HK-2 (cell line): ENCODE measurements at regions not wholly inside any gene's neighbourhood (a gene's known extent, or its start where the extent isn't known, plus 50 kb on each side); places are given as distances from the start of the nearest gene placed in this dataset.

ENCODE experiments used
- DNase-seq: peaks from one replicate; pipeline ENCODE4 v3.0.0-alpha.2; 2018; ENCODE audit not compliant: unreplicated experiment

DNA sequence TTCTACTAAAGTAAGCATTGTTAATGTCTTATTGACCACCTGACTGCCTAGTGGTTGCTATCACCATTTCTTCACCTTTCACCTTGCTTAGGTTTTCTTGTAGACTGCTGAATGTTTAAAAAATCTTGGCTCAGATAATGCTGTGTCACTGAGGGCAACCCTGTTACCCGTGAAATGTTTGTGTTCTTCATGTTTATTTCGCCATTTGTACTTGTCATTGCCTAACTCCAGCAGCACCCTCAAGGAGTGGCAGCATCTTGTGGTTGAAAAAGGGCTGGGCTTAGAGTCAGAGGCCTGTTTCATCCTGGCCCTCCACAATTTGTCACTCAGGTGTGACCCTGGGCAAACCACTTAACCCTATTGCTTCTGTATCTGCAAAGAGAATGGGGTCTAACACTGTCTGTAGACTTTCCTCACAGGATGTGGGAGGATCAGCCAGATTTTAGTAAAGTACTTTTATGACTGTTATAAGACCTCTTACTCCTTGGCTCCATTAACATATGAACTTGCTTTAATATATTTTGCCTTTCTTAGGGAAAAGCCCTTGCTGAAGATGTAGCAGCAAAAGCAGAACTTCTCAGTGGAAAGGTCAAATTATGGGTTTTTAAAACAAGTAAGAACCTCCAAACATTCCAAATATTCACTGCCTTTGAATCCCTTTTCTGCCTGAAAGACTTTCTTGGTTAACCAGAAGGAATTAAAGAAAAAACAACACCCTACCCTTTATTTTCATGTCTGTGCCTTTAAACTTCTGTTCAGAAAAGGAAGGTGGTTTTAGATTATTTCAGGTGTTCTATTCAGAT is 154.5 kb upstream of the C11orf87 start:
- DNase-seq, result no peak

GRCh38 chr11:109275931-109276330 is 146.1 kb upstream of the C11orf87 start:
- no peak for DNase-seq

- DNase-seq, result no peak
These were observed 136.5 kb upstream of the C11orf87 start for GRCh38 chr11:109285465-109285864.

DNA sequence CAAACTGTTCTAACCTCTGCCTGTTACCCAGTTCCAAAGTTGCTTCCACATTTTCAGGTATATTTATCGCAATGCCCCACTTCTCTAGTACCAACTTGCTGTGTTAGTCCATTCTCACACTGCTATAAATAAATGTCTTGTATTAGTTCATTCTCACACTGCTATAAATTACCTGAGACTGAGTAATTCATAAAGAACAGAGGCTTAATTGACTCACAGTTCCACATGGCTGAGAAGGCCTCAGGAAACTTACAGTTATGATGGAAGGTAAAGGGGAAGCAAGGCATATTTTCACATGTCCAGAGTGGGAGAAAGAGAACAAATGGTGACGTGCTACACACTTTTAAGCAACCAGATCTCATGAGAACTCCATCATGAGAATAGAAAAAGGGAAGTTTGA is 130.4 kb upstream of the C11orf87 start:
- DNase-seq, result no peak

DNA sequence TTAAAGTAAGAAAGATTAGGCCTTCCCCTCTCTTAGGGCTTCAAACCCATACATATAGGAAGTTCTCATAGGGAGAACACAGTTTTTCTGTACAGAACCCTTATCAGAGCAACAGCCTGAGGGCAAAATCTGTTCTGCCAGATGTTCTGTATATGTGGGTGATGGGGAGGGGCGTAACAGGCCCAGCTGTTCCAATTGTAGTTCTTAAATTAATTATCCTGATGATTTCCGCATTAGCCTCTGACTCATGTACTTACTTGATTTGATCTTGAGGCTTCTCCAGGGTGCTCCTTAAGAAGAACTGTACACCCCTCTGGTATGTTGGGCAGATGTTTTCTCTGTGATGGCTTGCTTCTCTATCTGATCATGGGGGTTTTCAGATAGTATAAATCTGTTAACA is 123.1 kb upstream of the C11orf87 start:
- DNase-seq, result no peak

DNA sequence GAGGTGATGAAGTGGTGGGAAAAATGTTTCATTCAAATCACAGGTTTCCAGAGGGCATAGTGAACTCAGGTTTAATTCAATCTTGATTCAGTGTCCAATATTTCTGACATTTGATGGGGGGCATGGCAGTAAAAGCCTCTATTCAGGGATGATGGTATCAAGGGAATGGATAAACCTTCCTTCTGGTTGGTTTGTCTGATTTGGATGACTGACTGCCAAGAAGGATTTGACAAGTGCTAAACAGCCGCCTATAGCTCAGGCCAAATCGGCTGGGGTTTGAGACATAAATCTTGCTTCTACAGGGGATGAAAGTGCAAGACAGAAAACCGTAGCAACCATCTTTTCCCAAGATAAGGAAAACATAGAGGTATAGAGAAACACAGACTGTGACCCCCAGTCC is 121.8 kb upstream of the C11orf87 start:
- DNase-seq, result no peak

GRCh38 chr11:109302591-109303334 is 119.2 kb upstream of the C11orf87 start:
- no peak for DNase-seq

GRCh38 chr11:109303342-109303741 is 118.6 kb upstream of the C11orf87 start:
- DNase-seq, result no peak

- no peak for DNase-seq
These were observed 117.8 kb upstream of the C11orf87 start for GRCh38 chr11:109304159-109304558.

- no peak for DNase-seq
These were observed 117.0 kb upstream of the C11orf87 start for GRCh38 chr11:109305009-109305408.

DNA sequence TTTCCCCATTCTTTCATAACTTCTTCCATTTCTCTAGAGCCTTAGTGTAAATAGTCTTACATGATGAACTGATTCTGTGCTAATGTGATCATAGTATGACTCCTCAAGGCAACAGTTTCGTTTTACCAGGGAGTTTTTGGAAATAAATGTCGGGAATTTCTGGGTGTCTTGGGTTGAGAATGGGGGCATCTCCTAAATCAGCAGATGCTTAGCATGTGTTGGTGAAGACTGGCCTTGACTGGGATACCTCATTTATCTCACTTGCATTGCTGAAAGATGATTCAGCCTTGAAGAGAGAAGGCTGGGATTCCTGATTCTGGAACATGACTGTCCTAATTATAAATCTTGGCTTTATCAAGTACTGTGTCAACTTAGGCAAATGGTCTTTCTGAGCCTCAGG is 115.7 kb upstream of the C11orf87 start:
- DNase-seq, result no peak

DNA sequence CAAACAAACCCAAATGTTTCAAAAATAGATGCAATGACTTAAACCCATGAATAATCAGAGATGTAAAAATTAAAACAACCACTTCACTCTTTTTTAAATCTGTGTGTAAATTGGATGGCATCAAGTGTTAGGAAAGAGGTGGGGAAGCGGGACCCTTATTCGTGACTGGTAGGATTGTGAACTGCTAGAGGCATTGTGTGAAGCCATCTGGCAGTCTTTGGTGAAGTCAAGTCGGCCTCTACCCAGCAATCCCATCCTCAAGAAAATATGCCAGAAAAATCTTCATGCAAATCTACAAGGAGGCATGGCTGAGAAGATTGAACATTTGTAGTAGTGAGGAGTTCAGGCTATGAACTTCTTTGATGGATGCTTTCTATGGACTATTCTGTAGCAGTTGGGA is 114.6 kb upstream of the C11orf87 start:
- no peak for DNase-seq

DNA sequence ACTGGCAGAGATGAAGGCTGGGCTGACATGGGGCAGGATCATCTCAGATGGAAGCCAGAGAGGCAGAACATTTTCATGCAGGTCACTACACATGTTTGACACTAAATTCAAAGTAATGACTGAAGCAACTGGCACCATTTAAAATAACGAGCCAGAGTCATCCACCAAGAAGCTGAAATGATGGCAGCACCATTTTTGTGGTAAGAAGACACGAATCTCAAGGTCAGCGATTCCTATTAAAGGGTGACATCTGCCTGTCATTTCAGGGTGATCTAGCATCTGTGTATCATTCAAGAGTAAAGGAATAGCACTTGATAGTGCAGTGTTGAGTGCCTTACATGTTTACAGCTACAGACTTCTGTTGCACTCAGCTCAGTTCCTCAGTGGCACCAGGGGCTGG is 113.4 kb upstream of the C11orf87 start:
- no peak for DNase-seq

DNA sequence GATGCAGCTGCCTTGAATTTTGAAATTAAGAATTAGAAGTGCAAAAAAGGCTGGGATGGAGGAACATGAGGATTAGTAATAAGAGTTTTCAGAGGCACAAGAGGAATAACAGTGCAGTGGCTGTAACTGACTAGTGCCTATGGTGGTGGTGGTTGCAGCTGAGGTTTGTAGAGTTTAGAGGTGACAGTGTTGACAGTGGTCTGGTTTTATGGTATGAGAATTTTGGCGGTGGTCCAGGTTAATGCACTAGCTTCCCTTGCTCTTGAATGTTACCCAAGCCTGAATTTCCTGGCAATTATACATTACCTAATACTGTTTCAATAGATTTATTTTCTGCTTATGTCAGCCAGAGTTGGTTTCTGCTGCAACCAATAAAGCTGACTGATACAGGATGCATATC is 112.8 kb upstream of the C11orf87 start:
- no peak for DNase-seq

DNA sequence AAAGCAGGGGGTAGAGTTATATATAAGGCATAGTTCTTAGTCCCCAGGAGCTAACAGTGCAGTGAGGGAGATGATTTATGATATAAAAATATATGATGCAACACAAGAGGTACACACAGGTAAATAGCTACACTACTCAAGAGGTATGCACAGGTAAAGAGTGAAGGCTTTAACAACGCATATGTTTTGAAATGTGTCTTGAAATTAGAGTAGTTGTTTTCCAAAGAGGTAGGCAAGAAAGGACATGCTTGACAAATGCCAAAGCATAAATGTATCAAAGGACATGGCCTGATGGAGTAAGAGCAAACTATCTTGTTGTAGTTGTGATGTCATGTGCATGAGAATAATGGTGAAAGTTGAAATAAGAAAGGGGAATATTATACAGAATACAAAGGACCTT is 104.3 kb upstream of the C11orf87 start:
- no peak for DNase-seq

- no peak for DNase-seq
These were observed 101.4 kb upstream of the C11orf87 start for GRCh38 chr11:109320595-109320994.

DNA sequence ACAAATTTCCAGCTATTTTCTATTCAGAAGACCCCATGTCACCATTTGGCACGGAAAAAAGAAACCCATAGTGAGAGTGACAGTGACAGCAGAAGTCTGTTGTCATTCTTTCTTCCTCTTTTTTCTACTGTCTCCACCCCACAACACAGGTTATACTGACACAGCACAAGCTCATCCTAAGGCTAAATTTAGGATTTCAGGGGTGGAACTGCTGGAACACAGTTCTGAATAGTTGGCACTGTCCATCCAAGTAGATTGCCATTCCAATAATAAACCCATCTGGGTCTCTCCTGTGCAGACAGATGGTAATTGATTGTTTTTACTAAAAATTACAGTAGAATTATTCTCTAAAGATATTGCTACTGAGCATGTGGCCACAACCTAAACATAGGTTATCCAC is 95.2 kb upstream of the C11orf87 start:
- DNase-seq, result no peak

DNA sequence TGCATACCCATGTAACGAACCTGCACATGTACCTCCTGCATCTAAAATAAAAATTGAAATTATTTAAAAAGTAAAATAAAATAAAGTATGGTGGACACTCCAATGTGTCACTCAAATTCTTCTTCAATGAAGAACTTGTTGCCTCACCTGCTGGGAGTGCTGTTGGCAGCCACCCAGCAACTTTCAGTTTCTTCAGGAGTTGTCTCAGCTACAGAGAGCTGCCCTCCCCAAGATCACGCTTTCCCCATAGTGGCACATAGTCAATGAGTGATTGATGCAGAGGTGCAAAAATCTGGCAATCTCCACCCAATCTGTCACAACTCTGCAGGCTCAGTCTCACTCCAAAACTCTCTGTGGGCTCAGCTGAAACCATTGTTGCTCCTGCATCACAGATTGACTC is 92.3 kb upstream of the C11orf87 start:
- DNase-seq, result no peak

DNA sequence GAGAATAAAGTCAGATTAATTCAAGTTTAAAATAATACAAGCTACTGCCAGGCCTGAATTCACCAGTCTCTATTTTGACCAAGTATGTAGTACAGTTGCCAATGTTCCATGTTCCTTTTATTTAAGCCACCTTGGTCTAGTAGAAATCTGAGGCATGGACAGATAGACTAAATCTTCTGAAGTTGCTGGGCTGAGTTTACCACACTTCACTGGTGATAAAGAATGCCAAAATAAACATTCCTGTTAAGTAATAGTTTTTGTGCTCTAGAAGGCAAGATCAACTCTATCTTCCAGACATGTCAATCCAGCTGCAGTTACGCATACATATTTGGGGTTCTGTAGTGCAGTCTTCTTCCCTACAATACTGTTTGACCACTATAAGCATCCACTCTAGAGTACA is 83.9 kb upstream of the C11orf87 start:
- DNase-seq, result no peak

DNA sequence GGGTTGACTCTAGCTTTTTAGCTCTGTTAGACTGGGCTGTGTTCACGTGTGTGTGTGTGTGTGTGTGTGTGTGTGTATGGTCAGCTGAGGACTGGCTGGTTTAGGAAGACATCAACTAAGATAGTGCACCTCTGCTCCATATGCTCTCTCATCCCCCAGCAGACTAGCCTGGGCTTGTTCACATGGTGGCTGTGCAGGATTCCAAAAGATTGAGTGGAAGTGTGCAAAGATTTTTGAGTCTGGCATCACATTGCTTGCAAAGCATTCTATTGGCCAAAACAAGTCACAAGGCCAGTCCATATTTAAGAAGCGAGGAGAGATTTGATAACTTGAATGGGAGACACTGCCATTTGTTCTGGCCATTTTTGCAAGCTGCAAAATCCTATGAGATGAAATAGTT is 79.7 kb upstream of the C11orf87 start:
- DNase-seq, result no peak

GRCh38 chr11:109343242-109343641 is 78.7 kb upstream of the C11orf87 start:
- no peak for DNase-seq

DNA sequence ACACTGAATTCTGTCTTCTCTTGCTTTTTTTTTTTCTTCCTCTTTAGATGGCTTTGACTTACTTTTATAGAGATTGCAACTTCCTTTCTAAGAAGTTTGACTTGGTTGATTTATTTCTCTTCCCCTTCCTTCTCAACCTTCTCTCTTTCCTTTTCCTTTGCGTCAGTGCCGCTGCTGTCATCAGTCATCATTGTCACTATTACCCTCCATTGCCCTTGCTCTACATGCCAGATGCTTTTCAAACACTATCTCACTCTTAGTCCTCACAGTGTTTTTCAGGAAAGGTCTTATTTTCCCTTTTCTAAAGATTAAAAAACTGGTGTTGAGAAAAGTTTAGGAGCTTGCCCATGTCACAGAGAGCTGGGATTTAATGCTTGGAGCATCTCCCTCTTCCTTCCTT is 74.7 kb upstream of the C11orf87 start:
- no peak for DNase-seq

GRCh38 chr11:109349276-109350080 is 72.5 kb upstream of the C11orf87 start:
- no peak for DNase-seq
